SH-SY5Y (cell line): ENCODE measurements at regions not wholly inside any gene's neighbourhood (a gene's known extent, or its start where the extent isn't known, plus 50 kb on each side); places are given as distances from the start of the nearest gene placed in this dataset.

ENCODE experiments used
- GATA2 ChIP-seq: IDR thresholded peaks from 2 replicates; pipeline ENCODE4 v1.6.1; 2011; ENCODE audit warnings: mild to moderate bottlenecking, low read depth, low read length
- GATA3 ChIP-seq: IDR thresholded peaks from 2 replicates; pipeline ENCODE4 v1.6.1; 2011; ENCODE audit warnings: low read depth, mild to moderate bottlenecking, low read length, moderate library complexity

- TF ChIP-seq GATA2: no peak
- no peak for TF ChIP-seq GATA3
Measured at GRCh38 chr13:22085001-22085400, 414.1 kb downstream of the FGF9 start.
